Right renal pelvis (tissue), 4 donors: ENCODE measurements at regions not wholly inside any gene's neighbourhood (a gene's known extent, or its start where the extent isn't known, plus 50 kb on each side); places are given as distances from the start of the nearest gene placed in this dataset.

ENCODE experiments used
- DNase-seq, 4 donors: peaks; one replicate each; pipeline ENCODE4 v3.0.0-alpha.2; 2013; ENCODE audit warnings: low read depth in 4 of 4, low spot score in 3 of 4, missing footprints in 1 of 4

- DNase-seq, result no peak
These were observed 122.4 kb upstream of the PGRMC2 start for GRCh38 chr4:128410037-128410436.

GRCh38 chr4:128403586-128403985 is 116.0 kb upstream of the PGRMC2 start:
- no peak for DNase-seq

GRCh38 chr4:128394778-128395177 is 107.2 kb upstream of the PGRMC2 start:
- no peak for DNase-seq

GRCh38 chr4:128393101-128393704 is 105.6 kb upstream of the PGRMC2 start:
- DNase-seq, result no peak

GRCh38 chr4:128390475-128390996 is 102.9 kb upstream of the PGRMC2 start:
- no peak for DNase-seq

- DNase-seq, result no peak
These were observed 101.2 kb upstream of the PGRMC2 start for GRCh38 chr4:128388796-128389195.

- DNase-seq, result no peak
These were observed 100.7 kb upstream of the PGRMC2 start for GRCh38 chr4:128388352-128388630.

- no peak for DNase-seq
These were observed 100.2 kb upstream of the PGRMC2 start for GRCh38 chr4:128387600-128388351.

GRCh38 chr4:128386761-128387599 is 99.4 kb upstream of the PGRMC2 start:
- DNase-seq, result no peak

- DNase-seq, result no peak
These were observed 98.2 kb upstream of the PGRMC2 start for GRCh38 chr4:128385683-128386304.

- no peak for DNase-seq
These were observed 97.4 kb upstream of the PGRMC2 start for GRCh38 chr4:128384765-128385598.

- DNase-seq, result no peak
These were observed 96.5 kb upstream of the PGRMC2 start for GRCh38 chr4:128384091-128384520.

GRCh38 chr4:128381748-128382559 is 94.3 kb upstream of the PGRMC2 start:
- no peak for DNase-seq

- DNase-seq, result no peak
These were observed 92.7 kb upstream of the PGRMC2 start for GRCh38 chr4:128380306-128380705.

- no peak for DNase-seq
These were observed 92.2 kb upstream of the PGRMC2 start for GRCh38 chr4:128379860-128380259.

GRCh38 chr4:128378668-128379067 is 91.1 kb upstream of the PGRMC2 start:
- DNase-seq, result no peak

GRCh38 chr4:128376958-128377357 is 89.3 kb upstream of the PGRMC2 start:
- no peak for DNase-seq

GRCh38 chr4:128376303-128376702 is 88.7 kb upstream of the PGRMC2 start:
- no peak for DNase-seq

GRCh38 chr4:128373628-128374027 is 86.0 kb upstream of the PGRMC2 start:
- no peak for DNase-seq
